GM21529 (cell line): ENCODE measurements at regions not wholly inside any gene's neighbourhood (a gene's known extent, or its start where the extent isn't known, plus 50 kb on each side); places are given as distances from the start of the nearest gene placed in this dataset.

Experiments used
- ATAC-seq: cut with Tn5 transposase; IDR thresholded peaks from one replicate; pipeline ENCODE4 v1.9.1; 2021; ENCODE audit not compliant: unreplicated experiment

DNA sequence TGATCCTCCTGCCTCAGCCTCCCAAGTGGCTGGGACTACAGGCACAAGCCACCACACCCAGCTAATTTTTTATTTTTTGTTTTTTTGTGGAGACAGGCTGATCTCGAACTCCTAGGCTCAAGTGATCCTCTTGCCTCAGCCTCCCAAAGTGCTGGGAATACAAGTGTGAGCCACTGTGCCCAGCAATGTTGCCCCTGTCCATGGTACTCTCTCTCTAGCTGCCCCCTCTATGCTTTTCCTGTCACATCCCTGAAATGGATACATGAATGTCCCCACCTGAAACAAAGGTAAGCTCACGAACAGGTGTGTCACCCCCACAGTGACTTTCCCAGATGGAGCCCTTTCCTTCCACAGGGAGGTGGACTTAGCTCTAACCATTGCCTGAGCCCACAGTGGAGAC, 141.1 kb upstream of the MGMT start:
- no peak for ATAC-seq

DNA sequence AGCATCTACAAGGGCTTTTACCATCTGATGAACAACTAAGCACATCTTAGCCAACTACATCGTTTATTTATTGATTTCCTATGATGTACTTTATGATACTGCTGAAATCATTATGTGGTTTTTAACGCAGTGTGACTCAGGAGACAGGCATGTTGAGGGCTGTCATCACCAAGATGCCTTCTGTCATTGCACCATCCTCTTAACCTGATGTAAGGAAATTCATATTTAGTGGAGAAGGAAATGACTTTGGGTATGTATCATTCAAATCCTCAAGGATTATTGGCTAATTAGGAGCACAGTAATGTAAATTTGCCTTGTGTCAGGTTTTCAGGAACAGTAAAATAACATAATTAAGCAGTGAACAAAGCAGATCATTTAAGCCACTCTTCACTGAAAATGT, 138.5 kb upstream of the MGMT start:
- no peak for ATAC-seq

DNA sequence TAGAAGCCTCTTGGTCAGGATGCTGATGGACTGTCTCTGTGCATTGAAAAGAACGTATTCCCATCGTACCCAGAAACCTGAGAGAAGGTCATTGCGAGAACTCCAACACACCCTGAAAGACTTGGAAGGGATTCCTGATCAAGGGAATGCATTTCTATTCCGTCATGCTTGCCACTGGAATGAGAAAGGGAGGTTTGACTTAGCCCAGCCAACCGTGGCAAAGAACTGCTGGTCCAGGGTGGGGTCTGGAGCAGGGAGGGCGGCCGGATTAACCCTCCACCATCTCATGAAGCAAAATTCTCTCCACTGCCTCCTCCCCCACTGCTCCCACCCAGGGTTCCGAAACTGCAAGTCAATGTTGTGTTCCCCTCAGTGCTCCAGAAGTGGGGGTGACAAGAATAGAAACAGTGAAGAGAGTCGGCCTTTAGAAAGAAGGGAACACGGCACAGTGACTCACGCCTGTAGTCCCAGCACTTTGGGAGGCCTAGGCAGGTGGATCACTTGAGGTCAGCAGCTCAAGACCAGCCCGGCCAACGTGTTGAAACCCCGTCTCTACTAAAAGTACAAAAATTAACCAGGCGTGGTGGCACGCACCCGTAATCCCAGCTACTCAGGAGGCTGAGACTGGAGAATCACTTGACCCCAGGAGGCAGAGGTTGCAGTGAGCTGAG, 137.5 kb upstream of the MGMT start:
- ATAC-seq: no peak

DNA sequence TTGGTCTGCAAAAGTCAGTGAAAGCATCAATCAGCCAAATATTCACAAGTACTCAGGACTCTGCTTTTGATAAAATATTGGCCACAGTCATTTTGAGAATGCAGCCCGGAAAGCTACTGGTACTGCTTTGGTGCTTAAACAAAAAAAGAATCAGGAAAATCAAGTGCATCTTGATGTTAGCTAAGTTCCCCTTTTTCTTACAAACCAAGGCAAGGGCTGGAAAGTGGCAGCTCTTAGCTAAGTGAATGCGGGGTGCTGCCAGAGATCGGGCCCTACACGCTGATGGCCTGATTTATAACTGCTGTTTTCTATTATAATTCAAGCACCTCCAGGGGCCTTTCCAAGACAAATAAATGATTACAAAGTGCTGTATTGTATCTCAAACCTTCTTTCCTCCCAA, 136.8 kb upstream of the MGMT start:
- no peak for ATAC-seq

DNA sequence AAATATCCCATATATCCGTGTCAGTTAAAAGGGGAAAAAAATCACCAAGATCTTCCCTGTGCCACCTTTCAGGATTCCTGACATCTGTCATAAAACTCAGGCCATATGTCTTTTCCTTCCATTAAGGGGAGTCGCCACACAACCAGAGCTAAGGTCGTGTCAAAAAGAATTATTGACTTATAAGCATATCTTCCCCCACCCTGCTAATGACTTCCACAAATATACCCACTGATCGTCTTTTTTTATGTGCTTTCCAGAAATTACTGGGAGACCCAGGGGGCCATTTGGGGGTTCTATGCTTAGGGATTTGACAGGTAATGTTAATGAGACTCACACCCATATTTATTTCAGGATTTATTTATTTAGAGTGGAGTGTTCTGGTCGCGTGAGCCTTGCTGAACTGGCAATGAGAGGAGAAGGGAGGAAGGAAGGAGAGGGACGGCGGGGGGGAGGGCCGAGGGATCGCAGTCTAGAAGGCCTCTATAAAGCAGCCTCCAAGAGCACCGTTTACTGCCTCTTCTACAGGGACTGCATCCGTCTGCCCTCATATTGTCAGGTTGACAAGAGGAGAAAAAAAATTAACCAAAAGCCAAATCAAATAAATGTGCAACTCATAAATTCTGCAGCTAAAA, 135.7 kb upstream of the MGMT start:
- no peak for ATAC-seq

DNA sequence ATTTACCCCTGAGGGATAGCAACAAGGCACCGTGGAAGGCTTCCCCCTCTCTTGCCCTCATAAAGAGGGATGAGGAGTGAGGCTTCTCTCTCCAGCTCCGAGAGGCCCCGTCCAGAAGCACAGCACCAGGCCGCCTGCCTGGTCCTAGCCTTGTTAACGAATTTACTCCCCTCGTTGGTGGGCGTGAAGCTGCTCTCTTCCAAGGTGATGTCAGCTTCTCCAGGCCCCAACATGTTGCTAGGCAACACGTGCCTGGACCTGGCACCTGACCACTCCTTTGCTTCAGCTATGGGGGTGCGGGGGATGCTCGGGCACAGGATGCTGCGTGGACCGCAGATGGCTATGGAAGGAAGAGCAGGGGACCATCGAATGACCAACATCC, 135.2 kb upstream of the MGMT start:
- no peak for ATAC-seq

DNA sequence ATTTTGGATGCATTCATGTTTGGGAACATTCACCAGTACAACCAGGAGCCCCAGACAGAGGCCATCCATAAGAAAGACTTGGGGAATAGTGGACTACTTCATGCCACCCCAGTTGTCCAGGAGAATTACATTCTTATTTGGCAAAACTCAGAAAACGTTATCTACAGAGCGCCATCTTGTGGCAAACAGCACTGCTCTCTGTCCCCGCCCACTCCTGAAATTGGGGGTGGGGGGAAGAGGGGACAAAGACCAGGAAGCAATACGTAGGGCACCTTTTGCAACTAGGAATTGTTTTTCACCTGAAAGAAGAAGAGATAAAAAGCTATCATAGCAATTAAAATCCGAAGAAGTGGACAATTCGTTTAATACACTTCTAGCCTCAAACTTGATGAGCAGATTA, 134.6 kb upstream of the MGMT start:
- no peak for ATAC-seq

DNA sequence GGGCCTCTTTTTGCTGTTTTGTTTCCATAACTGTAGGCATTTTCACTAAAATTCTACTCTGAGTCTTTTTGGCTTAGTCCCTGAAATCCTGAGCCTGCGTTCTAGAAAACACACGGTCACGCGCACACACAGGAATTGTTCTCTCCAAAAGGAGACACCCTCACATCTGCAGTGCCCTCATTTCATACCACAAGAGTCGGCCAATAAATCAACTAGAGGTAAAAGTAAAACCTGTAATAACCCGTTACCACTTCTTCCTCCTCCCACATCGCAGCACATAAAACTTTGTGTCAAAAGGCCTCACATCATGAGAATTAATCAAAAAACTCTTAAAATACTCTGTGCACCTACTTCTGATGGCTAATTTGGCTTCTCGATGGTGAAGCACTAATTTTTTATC, 133.3 kb upstream of the MGMT start:
- ATAC-seq: no peak

DNA sequence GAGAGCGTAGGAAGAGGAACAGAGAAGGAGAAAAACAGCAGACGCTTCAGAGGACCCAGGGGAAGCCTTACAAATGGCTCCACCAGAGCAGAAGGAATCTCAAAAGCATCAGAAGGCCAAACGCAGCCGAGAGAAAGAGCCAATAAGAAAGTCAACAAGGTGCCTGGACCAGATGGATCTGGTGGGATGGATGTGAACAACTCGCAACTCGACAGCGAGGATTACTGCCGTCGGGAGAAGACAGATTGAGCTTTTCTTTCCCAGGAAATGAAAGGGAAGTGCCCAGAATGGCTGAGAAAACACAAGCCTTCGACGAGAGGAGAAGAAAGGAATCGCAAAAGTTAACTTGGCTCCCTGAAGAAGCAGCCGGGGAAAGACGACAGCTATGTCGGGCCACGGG, 132.8 kb upstream of the MGMT start:
- no peak for ATAC-seq

DNA sequence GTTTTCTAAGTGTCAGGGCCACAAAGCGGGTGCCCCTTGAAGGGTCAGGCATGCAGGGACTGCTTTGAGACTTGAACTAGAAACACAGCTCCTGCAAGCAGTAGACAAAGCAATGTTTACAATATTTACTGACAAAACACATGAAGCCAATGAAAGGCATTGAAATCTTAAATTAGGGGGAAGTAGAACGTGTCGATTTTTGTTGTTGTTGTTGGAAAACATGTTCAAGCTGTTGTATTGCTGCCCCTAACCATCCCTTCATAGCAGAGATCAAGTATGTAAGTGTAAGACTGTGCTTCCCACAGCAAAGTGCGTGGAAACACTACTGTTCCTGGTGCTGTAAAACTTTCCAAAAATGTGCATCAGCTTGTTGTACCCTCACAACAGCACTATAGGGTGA, 131.6 kb upstream of the MGMT start:
- no peak for ATAC-seq

DNA sequence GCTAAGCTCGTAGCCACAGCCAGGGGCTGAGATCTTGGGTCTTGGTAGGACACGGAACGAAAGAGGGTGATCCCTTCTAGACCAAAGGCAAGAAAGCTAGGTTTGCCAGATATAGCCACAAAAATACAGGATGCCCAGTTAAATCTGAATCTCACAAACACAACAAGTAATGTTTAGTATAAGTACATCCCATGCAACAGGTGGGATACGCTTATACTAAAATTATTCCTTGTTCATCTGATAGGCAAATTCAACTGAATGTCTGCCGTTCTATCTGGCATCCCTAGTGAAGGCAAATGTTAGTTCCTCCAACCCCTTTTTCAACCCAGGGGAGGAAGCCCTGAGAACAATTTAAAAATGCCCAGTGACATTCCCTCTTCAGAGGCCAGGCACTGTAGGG, 131.1 kb upstream of the MGMT start:
- ATAC-seq: no peak

DNA sequence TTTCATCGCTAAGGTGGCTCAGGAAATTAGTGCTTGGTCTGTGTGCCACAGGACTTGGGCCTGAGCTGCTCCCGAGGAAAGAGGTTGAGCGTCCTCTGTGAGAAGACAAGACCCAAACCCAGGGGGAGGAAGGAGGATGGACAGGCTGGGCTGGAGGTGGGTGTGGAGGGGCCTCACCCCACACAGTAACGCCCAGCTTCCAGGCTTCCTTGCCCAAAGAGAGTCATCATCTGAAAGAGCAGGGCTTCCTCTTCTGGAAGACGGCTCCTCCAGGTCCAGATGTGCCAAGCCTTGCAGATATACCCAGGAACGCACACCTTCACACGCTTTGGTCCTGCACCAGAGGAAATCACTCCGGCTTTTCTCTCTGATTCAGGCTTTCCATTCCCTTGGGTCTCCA, 127.8 kb upstream of the MGMT start:
- no peak for ATAC-seq

DNA sequence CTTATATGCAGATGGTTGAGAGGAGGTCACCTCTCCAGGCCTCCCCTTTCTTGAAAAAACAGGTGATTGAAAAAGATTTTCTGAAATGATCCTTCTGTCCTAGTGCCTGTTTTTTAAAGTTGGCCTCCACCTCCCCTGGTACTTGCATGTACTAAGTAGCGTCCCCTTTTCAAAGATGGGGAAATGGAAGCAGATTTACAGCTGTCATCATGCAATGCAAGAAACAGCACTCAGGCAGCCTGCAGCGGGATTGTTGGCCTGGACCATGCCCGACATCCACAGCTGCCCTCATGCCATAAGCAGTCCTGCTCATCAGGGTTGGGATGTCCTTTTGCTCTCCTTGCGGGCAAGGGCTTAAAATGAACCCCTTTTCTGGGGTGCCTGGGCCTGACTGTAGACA, 127.2 kb upstream of the MGMT start:
- ATAC-seq: no peak

DNA sequence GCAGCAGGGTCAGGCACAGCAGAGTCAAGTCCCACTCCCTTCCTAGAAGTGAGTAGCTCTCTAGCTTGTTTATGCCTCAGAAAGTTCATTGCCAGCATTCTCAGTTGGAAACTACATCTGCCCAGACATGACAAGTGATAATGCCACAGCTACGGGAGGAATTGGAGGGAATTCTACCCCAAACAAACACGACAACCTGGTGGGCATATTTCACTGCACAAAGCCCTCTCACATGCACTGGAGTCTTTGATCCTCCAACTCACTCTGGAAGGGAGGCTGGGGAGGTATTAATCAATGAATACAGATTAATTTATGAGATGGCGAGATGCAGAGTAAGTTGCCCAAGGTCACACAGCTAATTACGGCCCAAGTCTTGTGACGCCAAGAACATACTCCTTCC, 126.0 kb upstream of the MGMT start:
- ATAC-seq: no peak

DNA sequence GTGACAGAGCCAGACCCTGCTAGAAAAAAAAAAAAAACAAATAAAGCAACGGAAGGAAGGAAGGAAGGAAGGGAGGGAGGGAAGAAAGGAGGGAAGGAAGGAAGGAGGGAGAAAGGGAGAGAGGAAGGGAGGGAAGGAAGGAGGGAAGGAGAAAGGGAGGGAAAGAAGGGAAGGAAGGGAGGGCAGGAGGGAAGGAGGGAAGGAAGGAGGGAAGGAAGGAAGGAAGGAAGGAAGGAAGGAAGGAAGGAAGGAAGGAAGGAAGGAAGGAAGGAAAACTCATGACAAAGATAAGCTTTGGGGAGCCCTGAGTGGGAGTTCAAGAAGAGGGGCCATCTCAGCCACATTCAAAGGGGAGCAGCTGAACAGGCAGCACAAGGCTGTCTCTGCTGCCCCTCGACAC, 124.7 kb upstream of the MGMT start:
- no peak for ATAC-seq

DNA sequence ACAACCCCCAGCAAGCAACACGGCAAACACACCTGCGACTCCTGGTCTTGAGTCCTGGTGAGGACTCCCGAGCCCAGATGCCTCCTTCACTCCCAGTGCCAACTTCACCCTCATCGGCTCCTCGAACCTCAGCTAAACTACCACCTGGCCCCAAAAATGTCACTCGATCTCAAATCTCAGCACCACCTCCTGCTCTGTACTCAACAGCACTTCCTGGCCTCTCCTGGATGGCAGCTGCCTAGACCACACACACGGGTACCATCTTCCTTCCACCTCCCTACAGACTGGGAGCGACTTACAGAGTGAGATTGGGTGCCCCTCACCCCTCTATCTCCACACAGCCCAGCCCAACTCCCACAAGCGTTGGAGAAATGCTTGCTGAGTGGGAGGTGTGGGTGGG, 123.9 kb upstream of the MGMT start:
- ATAC-seq: no peak

DNA sequence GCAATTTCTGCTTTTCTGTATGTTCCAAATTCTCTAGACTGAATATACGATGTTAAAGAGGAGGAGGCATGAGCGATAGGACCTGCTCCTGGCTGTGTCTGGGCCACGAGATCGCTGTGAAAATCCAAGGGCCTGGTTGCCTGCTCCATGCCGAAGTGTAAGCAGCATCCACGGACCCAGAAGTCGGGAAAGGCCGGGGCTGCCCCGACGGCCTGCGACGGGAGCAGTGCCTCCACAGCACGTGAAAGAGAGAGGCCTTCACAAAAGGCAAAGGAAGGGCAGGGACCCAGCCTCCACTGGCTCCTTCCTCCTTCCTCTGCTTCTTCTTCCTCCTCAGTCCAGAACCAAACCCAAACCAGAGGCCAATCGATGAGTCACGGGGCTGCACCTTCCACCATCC, 122.9 kb upstream of the MGMT start:
- no peak for ATAC-seq

DNA sequence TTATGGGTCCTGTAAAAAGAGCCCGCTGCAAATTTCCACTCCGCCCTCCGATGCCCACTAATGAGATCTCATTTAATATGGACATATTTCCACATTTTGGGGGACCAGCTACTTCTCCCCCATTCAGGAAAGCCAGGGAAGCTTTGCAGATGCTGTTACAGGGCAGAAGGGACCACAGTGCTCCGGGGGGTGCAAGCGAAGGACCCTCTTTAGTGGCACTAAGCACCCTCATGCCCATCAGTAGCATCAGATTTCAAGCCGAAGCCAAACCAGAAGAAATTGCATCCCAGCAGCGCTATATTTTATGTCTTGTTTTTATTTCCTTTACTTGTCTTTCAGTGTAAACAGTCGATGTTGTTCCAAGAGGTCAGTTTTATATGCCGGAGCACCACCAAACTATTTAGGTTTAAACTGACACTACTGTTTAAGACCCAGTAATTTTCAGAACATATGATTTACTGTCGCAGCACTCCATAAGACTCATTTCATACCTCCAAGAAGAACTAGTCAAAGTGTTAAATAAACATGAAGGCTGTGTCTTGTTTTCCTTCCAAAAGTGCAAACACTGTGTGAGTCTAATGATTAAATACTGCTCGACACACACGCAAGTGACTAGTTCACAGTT, 122.2 kb upstream of the MGMT start:
- no peak for ATAC-seq

DNA sequence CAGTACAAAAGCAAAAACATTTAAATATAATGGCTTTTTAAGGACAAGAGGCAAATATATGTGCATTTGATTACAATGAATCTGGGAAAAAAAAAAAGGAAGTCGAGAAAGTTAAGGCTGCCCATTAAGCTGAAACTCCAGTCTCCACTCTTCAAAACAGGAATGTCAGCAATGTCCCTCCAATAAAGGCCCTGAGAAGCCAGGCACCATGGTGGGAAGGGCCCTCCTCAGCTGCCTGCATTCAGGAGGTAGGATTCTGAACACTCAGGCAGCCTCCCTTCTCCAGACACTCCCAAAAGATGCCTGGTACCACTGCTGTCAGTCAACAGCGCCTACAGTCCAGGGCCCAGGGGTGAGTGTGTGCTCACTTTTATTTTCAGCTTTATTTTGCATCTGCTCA, 121.3 kb upstream of the MGMT start:
- no peak for ATAC-seq

DNA sequence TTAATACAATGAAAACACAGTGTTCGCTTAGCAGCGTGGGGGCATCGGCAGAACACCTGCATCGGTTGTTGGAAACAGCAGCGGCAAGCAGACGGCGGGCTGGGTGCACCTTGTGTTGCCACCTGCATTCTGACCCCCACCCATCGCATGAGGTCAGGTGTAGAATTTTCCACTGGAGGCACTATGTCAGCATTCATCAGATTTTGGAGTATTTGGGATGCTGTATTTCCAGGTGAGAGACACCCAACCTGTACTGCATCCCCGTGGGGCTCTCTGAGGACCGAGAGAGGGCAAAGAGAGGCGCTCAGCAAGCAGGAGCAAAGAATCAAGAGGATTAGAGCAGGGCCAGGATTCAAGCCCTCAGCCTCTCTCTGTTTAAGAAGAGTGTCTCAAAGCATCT, 116.4 kb upstream of the MGMT start:
- no peak for ATAC-seq

DNA sequence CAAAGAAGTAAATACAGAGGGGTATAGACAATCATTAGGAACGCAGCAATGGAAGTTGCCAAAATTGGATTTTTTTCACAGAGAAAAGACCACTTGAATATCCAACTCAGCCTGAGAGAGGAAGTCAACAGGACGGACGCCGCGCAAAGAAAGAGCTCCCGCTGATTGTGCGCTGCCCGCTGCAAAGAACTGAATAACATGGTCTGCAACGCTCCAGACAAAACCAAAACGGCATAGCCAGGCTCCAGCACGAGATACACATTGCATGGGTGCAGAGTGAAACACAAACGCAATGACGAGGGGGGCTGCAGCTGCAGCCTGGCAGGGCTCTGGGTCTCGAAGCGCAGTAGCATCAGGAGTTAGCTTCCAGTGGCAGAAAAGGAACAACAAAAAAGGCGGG, 113.9 kb upstream of the MGMT start:
- ATAC-seq: no peak

DNA sequence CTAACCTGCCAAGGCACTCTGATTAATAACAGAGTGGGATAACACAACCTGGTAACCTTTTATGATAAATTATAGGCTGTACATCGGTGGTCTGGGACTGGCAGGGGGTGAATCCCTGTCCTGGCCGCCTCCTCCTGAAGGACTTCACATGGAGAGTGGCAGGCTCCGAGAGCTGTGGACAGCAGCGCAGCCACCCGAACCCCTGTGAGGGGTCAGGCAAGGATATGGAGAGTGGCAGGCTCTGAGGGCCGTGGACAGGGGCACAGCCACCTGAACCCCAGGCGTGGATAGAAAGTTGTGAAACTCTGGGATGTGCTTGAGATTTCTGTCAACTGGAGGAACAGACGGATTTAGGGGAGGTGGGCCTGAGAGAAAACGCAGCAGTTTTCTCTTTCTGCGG, 107.0 kb upstream of the MGMT start:
- ATAC-seq: no peak
